H1 (cell line): ENCODE measurements at regions not wholly inside any gene's neighbourhood (a gene's known extent, or its start where the extent isn't known, plus 50 kb on each side); places are given as distances from the start of the nearest gene placed in this dataset.

Source experiments
- CTCF ChIA-PET: fragments of 300-600 bp; sonication (Branson Sonifier 250); formaldehyde crosslinking; loops from one replicate; lab custom pipeline; 2021; ENCODE audit not compliant: partially characterized antibody; lab: Charles Lee
- POLR2A ChIA-PET: fragments of 300-600 bp; sonication (Branson Sonifier 250); formaldehyde crosslinking; loops from one replicate; lab custom pipeline; 2021; ENCODE audit warnings: inconsistent platforms; ENCODE audit not compliant: partially characterized antibody; lab: Charles Lee
- DNase-seq, 2 experiments: peaks; one replicate each; pipeline versions ENCODE4 v3.0.0 to v3.0.0-alpha.2; 2010 to 2022; ENCODE audit warnings: low spot score in 2 of 2, low read depth in 1 of 2, mixed read lengths in 1 of 2
- FAIRE-seq: peaks from 2 replicates; lab custom pipeline; 2011; peaks lifted over from hg19 to GRCh38; lab: Jason Lieb, UNC
- H2AFZ ChIP-seq: 2 replicates; pipeline ENCODE4 v1.8.1; 2012; ENCODE audit warnings: low read length, inconsistent platforms
- H2AK5ac ChIP-seq: 2 replicates; pipeline ENCODE4 v1.6.1; 2013; ENCODE audit warnings: low read depth, low read length
- H2BK120ac ChIP-seq: replicated peaks from 2 replicates; pipeline ENCODE3; 2013; ENCODE audit warnings: low read depth, low read length, inconsistent platforms
- H2BK12ac ChIP-seq: 2 replicates; pipeline ENCODE4 v1.6.1; 2013; ENCODE audit warnings: low read depth, low read length
- H2BK15ac ChIP-seq: 2 replicates; pipeline ENCODE4 v1.6.1; 2013; ENCODE audit warnings: low read length
- H2BK20ac ChIP-seq: 2 replicates; pipeline ENCODE4 v1.6.1; 2013; ENCODE audit warnings: low read length
- H2BK5ac ChIP-seq: 2 replicates; pipeline ENCODE4 v1.6.1; 2013; ENCODE audit warnings: low read depth, low read length
- H3K14ac ChIP-seq: 2 replicates; pipeline ENCODE4 v1.6.1; 2013; ENCODE audit warnings: inconsistent platforms; ENCODE audit not compliant: insufficient read length
- H3K18ac ChIP-seq: 2 replicates; pipeline ENCODE4 v1.6.1; 2013; ENCODE audit warnings: low read length; ENCODE audit errors: extremely low read depth
- H3K23ac ChIP-seq: 2 replicates; pipeline ENCODE4 v1.6.1; 2013; ENCODE audit warnings: inconsistent platforms; ENCODE audit not compliant: insufficient read length
- H3K23me2 ChIP-seq: 2 replicates; pipeline ENCODE4 v1.6.1; 2013; ENCODE audit warnings: low read depth, low read length
- H3K27ac ChIP-seq: 2 replicates; pipeline ENCODE4 v1.6.1; 2011; ENCODE audit warnings: low read depth, low read length, inconsistent platforms
- H3K27me3 ChIP-seq, 4 experiments: replicated peaks in 1 of 4; 1 replicate in 1 of 4; 2 replicates in 3 of 4; pipeline versions ENCODE4 v1.6.1 to v1.8.1; 2011 to 2013; ENCODE audit warnings: low read length in 3 of 4, mild to moderate bottlenecking in 3 of 4, inconsistent platforms in 2 of 4, mixed read lengths in 2 of 4, moderate library complexity in 1 of 4; ENCODE audit not compliant: control insufficient read depth in 3 of 4, insufficient read depth in 3 of 4; ENCODE audit errors: extremely low read depth in 1 of 4
- H3K36me3 ChIP-seq, 4 experiments: 2 replicates each; pipeline versions ENCODE4 v1.6.1 to v1.8.1; 2011 to 2013; ENCODE audit warnings: mild to moderate bottlenecking in 4 of 4, low read length in 3 of 4, moderate library complexity in 2 of 4, control low read depth in 1 of 4, inconsistent platforms in 1 of 4; ENCODE audit not compliant: insufficient read depth in 4 of 4, control insufficient read depth in 2 of 4
- H3K4ac ChIP-seq: replicated peaks from 2 replicates; pipeline ENCODE3; 2013; ENCODE audit warnings: low read length, low read depth, mixed read lengths, inconsistent platforms; ENCODE audit not compliant: insufficient read length
- H3K4me1 ChIP-seq, 4 experiments: replicated peaks in 1 of 4; 1 replicate in 1 of 4; 2 replicates in 3 of 4; pipeline versions ENCODE4 v1.6.1 to v1.8.1; 2011 to 2013; ENCODE audit warnings: low read length in 3 of 4, inconsistent platforms in 2 of 4, mixed read lengths in 1 of 4; ENCODE audit not compliant: insufficient read depth in 4 of 4, control insufficient read depth in 3 of 4
- H3K4me2 ChIP-seq, 2 experiments: 2 replicates each; pipeline versions ENCODE4 v1.6.1 to v1.8.1; 2011 to 2013; ENCODE audit warnings: low read depth in 2 of 2, low read length in 2 of 2, control low read depth in 1 of 2, inconsistent platforms in 1 of 2, mild to moderate bottlenecking in 1 of 2; ENCODE audit not compliant: insufficient read depth in 1 of 2
- H3K4me3 ChIP-seq, 4 experiments: fragments of 200-600, 300-600 bp in 1 of 4; sonication (generic), shearing (Covaris generic), sonication (Bioruptor Twin) in 1 of 4; 2 replicates each; pipeline versions ENCODE4 v1.5.1 to v1.8.1; 2011 to 2016; ENCODE audit warnings: low read length in 4 of 4, low read depth in 3 of 4, control low read depth in 2 of 4, inconsistent platforms in 2 of 4, mild to moderate bottlenecking in 2 of 4, mixed read lengths in 1 of 4, moderate library complexity in 1 of 4; ENCODE audit not compliant: insufficient read depth in 2 of 4; ENCODE audit errors: extremely low read depth in 1 of 4
- H3K56ac ChIP-seq: replicated peaks from 2 replicates; pipeline ENCODE3; 2013; ENCODE audit warnings: low read depth, mild to moderate bottlenecking, mixed read lengths, low read length, inconsistent platforms; ENCODE audit not compliant: insufficient read length
- H3K79me1 ChIP-seq: 2 replicates; pipeline ENCODE4 v1.6.1; 2013; ENCODE audit warnings: low read depth, low read length, control low read depth
- H3K79me2 ChIP-seq, 2 experiments: 2 replicates each; pipeline versions ENCODE4 v1.6.1 to v1.8.1; 2012 to 2013; ENCODE audit warnings: low read length in 2 of 2, mild to moderate bottlenecking in 2 of 2, inconsistent platforms in 1 of 2; ENCODE audit not compliant: insufficient read depth in 2 of 2, control insufficient read depth in 1 of 2
- H3K9ac ChIP-seq, 4 experiments: replicated peaks in 1 of 4; 1 replicate in 1 of 4; 2 replicates in 3 of 4; pipeline versions ENCODE4 v1.6.1 to v1.8.1; 2011 to 2013; ENCODE audit warnings: low read depth in 3 of 4, low read length in 3 of 4, control low read depth in 2 of 4, mild to moderate bottlenecking in 2 of 4, moderate library complexity in 2 of 4, inconsistent platforms in 1 of 4; ENCODE audit errors: extremely low read depth in 1 of 4
- H3K9me3 ChIP-seq, 2 experiments: 2 replicates each; pipeline versions ENCODE4 v1.6.1 to v1.8.1; 2012 to 2013; ENCODE audit warnings: mild to moderate bottlenecking in 2 of 2, moderate library complexity in 2 of 2, control low read depth in 1 of 2, inconsistent platforms in 1 of 2, low read depth in 1 of 2, low read length in 1 of 2, mixed read lengths in 1 of 2; ENCODE audit not compliant: insufficient read depth in 2 of 2
- H4K20me1 ChIP-seq, 2 experiments: replicated peaks in 1 of 2; 2 replicates each; pipeline versions ENCODE3 to v1.8.1; 2011 to 2013; ENCODE audit warnings: inconsistent platforms in 2 of 2, low read length in 2 of 2, mild to moderate bottlenecking in 1 of 2; ENCODE audit not compliant: insufficient read depth in 2 of 2, control insufficient read depth in 1 of 2
- H4K5ac ChIP-seq: 2 replicates; pipeline ENCODE4 v1.6.1; 2013; ENCODE audit warnings: low read length, low read depth, mixed read lengths, inconsistent platforms; ENCODE audit not compliant: insufficient read length
- H4K8ac ChIP-seq: 2 replicates; pipeline ENCODE4 v1.8.0; 2013; ENCODE audit warnings: mild to moderate bottlenecking, moderate library complexity, low read length, inconsistent platforms; ENCODE audit not compliant: insufficient read depth; ENCODE audit errors: extremely low read depth
- H4K91ac ChIP-seq: replicated peaks from 2 replicates; pipeline ENCODE3; 2013; ENCODE audit warnings: low read length, mixed read lengths, inconsistent platforms; ENCODE audit not compliant: insufficient read length
- BRCA1 ChIP-seq: IDR thresholded peaks from 2 replicates; pipeline ENCODE4 v1.6.1; 2012; ENCODE audit warnings: low read depth, low read length, improper control_type of control experiment
- EZH2 ChIP-seq: fragments of 200-600 bp; sonication (generic); IDR thresholded peaks from 2 replicates; pipeline ENCODE4 v1.7.1; 2012; ENCODE audit warnings: low read depth, mild to moderate bottlenecking, moderate library complexity, low read length, inconsistent platforms; ENCODE audit not compliant: severe bottlenecking
- POLR2A ChIP-seq, 2 experiments: IDR thresholded peaks; 1 replicate in 1 of 2; 2 replicates in 1 of 2; pipeline ENCODE4 v1.6.1; 2011; ENCODE audit warnings: low read depth in 2 of 2, low read length in 2 of 2, mild to moderate bottlenecking in 2 of 2; ENCODE audit errors: control extremely low read depth in 1 of 2
- WGBS, 2 experiments: shearing (Covaris generic) in 1 of 2; methylation state at CpG; one replicate each; pipeline versions ENCODE4 v1.1.6 to v1.1.7; 2013 to 2015; ENCODE audit warnings: low lambda C conversion rate in 2 of 2, mixed read lengths in 2 of 2, inconsistent platforms in 1 of 2, low coverage in 1 of 2, missing lambda C conversion rate in 1 of 2; ENCODE audit not compliant: insufficient replicate concordance in 2 of 2, insufficient coverage in 1 of 2, insufficient read length in 1 of 2; ENCODE audit errors: extremely low coverage in 1 of 2, missing lambda C conversion rate in 1 of 2; 5-methylcytosine and 5-hydroxymethylcytosine counted together

GRCh38 chr21:16423921-16424320, 694.1 kb downstream of the USP25 start:
- no peak overlapping the region for H2BK15ac ChIP-seq
- H2BK5ac ChIP-seq: no peak overlapping the region
- FAIRE-seq (no peak), DNase-seq (no peak)
- no peak overlapping the region for H3K27ac ChIP-seq
- H3K56ac ChIP-seq: no peak overlapping the region
- no peak overlapping the region for H4K8ac ChIP-seq
- H4K91ac ChIP-seq: no peak overlapping the region
- H3K18ac ChIP-seq: no peak overlapping the region
- H4K5ac ChIP-seq: no peak overlapping the region
- WGBS, 2 experiments: 94% methylated on average over 4 of the region's 4 CpGs; no CpG with 5 or more reads in 1 of the 2 experiments
- no peak overlapping the region for H3K9ac ChIP-seq
- H3K9me3 ChIP-seq: no peaks in the 10 kb centered on the region
- H3K23ac ChIP-seq: no peak overlapping the region
- no peaks in the 10 kb centered on the region for H4K20me1 ChIP-seq
- no peaks in the 10 kb centered on the region for H3K79me2 ChIP-seq
- H2BK120ac ChIP-seq: no peak overlapping the region
- no peak overlapping the region for H2AK5ac ChIP-seq
- H3K4me3 ChIP-seq: no peak overlapping the region
- TF ChIP-seq EZH2 (no peak), BRCA1 (no peak), POLR2A (IDR thresholded peaks at IDR 0.05; ENCODE audit: control extremely low read depth in 1 of 2, low read depth in 2 of 2, low read length in 2 of 2) (no peak)
- H3K4ac ChIP-seq: no peak overlapping the region
- no peak overlapping the region for H2AFZ ChIP-seq
- no peaks in the 10 kb centered on the region for H3K27me3 ChIP-seq
- H2BK12ac ChIP-seq: no peak overlapping the region
- no peaks in the 10 kb centered on the region for H3K4me1 ChIP-seq
- no peaks in the 10 kb centered on the region for H3K36me3 ChIP-seq
- POLR2A ChIA-PET: no interaction called here
- no peak overlapping the region for H3K14ac ChIP-seq
- H2BK20ac ChIP-seq: no peak overlapping the region
- CTCF ChIA-PET: no interaction called here
- H3K79me1 ChIP-seq: no peaks in the 10 kb centered on the region
- H3K4me2 ChIP-seq: no peak overlapping the region
- H3K23me2 ChIP-seq: no peaks in the 10 kb centered on the region
